ENCODE measurements at regions not wholly inside any gene's neighbourhood (a gene's known extent, or its start where the extent isn't known, plus 50 kb on each side); places are given as distances from the start of the nearest gene placed in this dataset.
"Not testable (repeated sequence)": the region's sequence is repeated elsewhere in the genome, so short reads cannot be mapped to it uniquely, and the experiment has no call there.

- TF ChIP-seq REST (IDR thresholded peaks at IDR 0.05; ENCODE audit: low read depth, low read length) (no peak), CHD2 (IDR thresholded peaks at IDR 0.05; ENCODE audit: low read length, partially characterized antibody) (no peak), NFIC (IDR thresholded peaks at IDR 0.05; ENCODE audit: borderline replicate concordance) (no peak), RFX5 (IDR thresholded peaks at IDR 0.05; ENCODE audit: low read length) (no peak), EP300 (IDR thresholded peaks at IDR 0.05; ENCODE audit: borderline replicate concordance in 1 of 2, low read depth in 1 of 2, low read length in 1 of 2) (no peak), SIN3A (IDR thresholded peaks at IDR 0.05; ENCODE audit: borderline replicate concordance, low read depth, low read length) (no peak), PBX3 (IDR thresholded peaks at IDR 0.05) (no peak), MEF2A (IDR thresholded peaks at IDR 0.05; ENCODE audit: borderline replicate concordance, low read depth) (no peak), FOXJ3 (CRISPR knock-in tag; IDR thresholded peaks at IDR 0.05) (no peak), USF1 (IDR thresholded peaks at IDR 0.05; ENCODE audit: borderline replicate concordance, low read depth) (no peak)
Observed at GRCh38 chr2:34229998-34230397, 630.9 kb upstream of the FAM98A start (continued).

- Histone ChIP-seq H3K36me3 (replicated peaks in 1 of 2; ENCODE audit: control insufficient read depth in 1 of 2, insufficient read depth in 2 of 2, low read length in 1 of 2) (no peaks in the 10 kb centered on the region), H4K20me1 (ENCODE audit: insufficient read depth) (no peaks in the 10 kb centered on the region), H2AFZ (ENCODE audit: low read depth) (no peak overlapping the region), H3K9ac (no peak overlapping the region), H3K79me2 (ENCODE audit: insufficient read depth) (no peaks in the 10 kb centered on the region), H3K9me3 (no peaks in the 10 kb centered on the region), H3K9me2 (no peaks in the 10 kb centered on the region; the same call in 1 of the 2 replicates), H3K4me1 (ENCODE audit: control insufficient read depth in 1 of 2, insufficient read depth in 2 of 2, low read depth in 1 of 2, low read length in 1 of 2) (no peaks in the 10 kb centered on the region), H3K4me2 (no peak overlapping the region), H3K4me3 (ENCODE audit: low read depth in 2 of 2, low read length in 1 of 2) (no peak overlapping the region), H3F3A (replicated peaks; ENCODE audit: insufficient read depth) (no peaks in the 10 kb centered on the region), H3K27ac (ENCODE audit: low read depth in 2 of 2, low read length in 1 of 2) (no peak overlapping the region), H3K27me3 (ENCODE audit: insufficient read depth) (no peaks in the 10 kb centered on the region)
- no peak for DNase-seq
- CTCF ChIA-PET, result no interaction called here
- POLR2A ChIA-PET, result no interaction called here
- no peak for TF ChIP-seq GATA2 (CRISPR knock-in tag; IDR thresholded peaks at IDR 0.05)
- no peak for TF ChIP-seq TEAD4 (IDR thresholded peaks at IDR 0.05; ENCODE audit: borderline replicate concordance, insufficient read depth)
- no peak for TF ChIP-seq RAD21 (IDR thresholded peaks at IDR 0.05; ENCODE audit: low read length)
- TF ChIP-seq IRF3 (IDR thresholded peaks at IDR 0.05; ENCODE audit: low read depth, low read length), result no peak
- WGBS (ENCODE audit: low lambda C conversion rate), result 19% methylated on average over 4 of the region's 4 CpGs
Observed at GRCh38 chr2:34215174-34215573, 616.1 kb upstream of the FAM98A start.

- H3K4me1 ChIP-seq (ENCODE audit: control insufficient read depth in 1 of 2, insufficient read depth in 2 of 2, low read depth in 1 of 2, low read length in 1 of 2); DNase-seq; H3K9me2 ChIP-seq; H3K4me3 ChIP-seq (ENCODE audit: low read depth in 2 of 2, low read length in 1 of 2); H3F3A ChIP-seq (replicated peaks; ENCODE audit: insufficient read depth); H3K36me3 ChIP-seq (replicated peaks in 1 of 2; ENCODE audit: control insufficient read depth in 1 of 2, insufficient read depth in 2 of 2, low read length in 1 of 2); H4K20me1 ChIP-seq (ENCODE audit: insufficient read depth); CTCF ChIA-PET; H3K9me3 ChIP-seq; POLR2A ChIA-PET; H2AFZ ChIP-seq (ENCODE audit: low read depth); H3K27ac ChIP-seq (ENCODE audit: low read depth in 2 of 2, low read length in 1 of 2); H3K27me3 ChIP-seq (ENCODE audit: insufficient read depth); H3K9ac ChIP-seq; H3K4me2 ChIP-seq; H3K79me2 ChIP-seq (ENCODE audit: insufficient read depth): not testable (repeated sequence)
- WGBS (ENCODE audit: low lambda C conversion rate), result 31% methylated on average over 8 of the region's 8 CpGs
Observed at GRCh38 chr2:34210382-34210781, 611.3 kb upstream of the FAM98A start.

Data from SK-N-SH (cell line).